ENCODE measurements at regions not wholly inside any gene's neighbourhood (a gene's known extent, or its start where the extent isn't known, plus 50 kb on each side); places are given as distances from the start of the nearest gene placed in this dataset.

- TF ChIP-seq POLR2A (IDR thresholded peaks at IDR 0.05): no peak
- TF ChIP-seq CTCF (IDR thresholded peaks at IDR 0.05): no peak
Measured at GRCh38 chr5:124614836-124615385, 131.5 kb downstream of the ZNF608 start.

All from lower leg skin (tissue), 3 donors.